ENCODE measurements at regions not wholly inside any gene's neighbourhood (a gene's known extent, or its start where the extent isn't known, plus 50 kb on each side); places are given as distances from the start of the nearest gene placed in this dataset.
A peak's percentile ranks its signal among the peaks of the same experiment; 100 is the strongest.
"Not testable (repeated sequence)": the region's sequence is repeated elsewhere in the genome, so short reads cannot be mapped to it uniquely, and the experiment has no call there.

DNA sequence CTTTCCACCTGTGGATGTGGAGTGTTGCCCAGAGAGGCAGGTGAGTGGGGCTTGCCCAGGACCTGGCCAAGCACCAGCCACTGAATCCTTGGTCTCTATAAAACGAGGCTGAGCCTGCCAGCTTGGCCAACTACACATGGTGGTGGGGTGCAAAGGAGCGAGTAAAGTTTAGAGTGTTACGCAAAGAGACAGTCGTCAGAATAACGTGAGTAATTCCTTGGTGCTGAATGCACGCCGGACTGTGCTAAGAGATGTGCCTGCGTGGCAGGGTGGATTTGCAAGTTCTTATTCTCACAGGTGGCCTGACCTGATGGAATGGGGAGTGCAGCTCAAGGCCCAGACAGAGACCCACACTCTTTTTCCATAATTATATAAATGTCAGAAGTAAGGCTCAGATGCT lies 88.6 kb upstream of the B3GAT1 start:
- no peak for DNase-seq (ENCODE audit: low spot score)

DNA sequence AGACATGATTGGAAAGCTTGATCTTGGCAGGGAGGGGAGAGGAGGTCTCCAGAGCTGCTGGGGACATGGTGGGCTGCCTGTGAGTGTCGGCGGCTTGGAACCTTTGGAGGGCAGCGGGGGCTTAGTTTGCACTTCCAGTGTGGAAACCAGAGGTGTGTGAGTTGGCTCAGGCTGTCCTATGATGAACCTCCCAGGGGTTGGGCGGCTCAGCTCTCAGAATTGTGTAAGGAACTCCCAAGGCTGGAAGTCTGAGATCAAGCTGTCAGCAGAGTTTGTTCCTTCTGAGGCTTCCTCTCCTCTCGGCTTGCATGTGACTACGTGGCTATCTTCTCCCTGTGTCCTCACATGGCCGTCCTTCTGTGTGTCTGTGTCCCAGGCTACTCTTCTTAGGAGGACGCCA lies 87.9 kb upstream of the B3GAT1 start:
- no peak for DNase-seq (ENCODE audit: low spot score)

DNA sequence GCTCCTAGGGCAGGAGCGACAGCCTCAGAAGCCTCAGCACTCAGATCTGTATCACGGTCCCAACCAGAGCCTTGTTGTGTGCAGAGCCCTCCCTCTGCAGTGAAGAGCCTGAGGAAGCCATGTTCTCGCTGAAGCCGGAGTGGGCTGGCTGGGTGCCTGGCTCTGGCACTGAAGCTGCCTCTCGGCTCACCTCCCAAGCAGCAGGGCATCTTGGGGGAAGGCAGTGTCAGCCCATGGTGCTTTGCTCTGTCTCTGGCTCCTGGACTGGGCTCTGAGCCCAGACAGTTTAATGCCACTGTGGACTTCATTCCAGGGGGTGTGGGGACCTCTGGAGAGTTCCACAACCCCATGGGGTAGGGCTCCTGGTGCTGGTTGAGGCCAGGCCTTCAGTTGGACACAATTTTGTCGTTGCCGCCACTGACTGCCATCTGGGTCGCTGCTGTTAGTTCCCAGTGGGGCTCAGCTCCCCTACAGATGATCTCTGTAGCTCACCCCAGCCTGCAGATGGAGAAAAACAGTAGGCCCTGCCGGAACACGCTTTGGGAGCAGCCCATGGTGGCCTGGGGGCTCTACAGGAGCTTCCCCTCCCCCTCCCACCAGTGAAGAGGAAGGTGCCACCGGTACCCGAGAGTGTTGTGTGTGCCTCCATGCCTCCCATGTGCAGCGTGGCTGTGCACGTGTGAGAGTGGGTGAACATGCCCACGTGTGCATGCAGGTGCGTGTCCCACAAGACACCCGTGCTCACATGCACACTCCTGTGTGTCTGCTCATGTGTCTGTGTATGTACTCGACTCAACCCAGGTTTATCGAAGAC lies 86.5 kb upstream of the B3GAT1 start:
- DNase-seq (ENCODE audit: low spot score) = peak; percentile 50

DNA sequence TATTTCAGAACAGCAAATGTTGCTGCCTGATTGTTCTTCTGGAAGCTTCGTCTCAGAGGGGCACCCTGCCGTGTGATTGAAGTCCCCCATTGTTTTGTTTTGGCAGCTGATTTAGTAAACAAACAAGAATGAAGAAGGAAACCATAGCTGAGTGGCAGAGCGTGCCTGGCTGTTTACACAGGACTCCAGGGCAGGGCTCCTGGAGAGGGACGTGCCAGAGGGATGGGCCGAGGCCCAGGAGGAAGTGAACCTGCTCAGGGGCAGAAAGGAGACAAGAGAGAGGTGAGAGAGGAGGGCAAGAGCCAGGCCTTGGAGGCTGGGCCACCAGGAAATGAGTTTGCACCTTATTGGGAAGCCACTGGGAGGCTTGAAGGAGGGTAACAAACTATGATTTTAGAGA lies 85.5 kb upstream of the B3GAT1 start:
- no peak for DNase-seq (ENCODE audit: low spot score)

- DNase-seq (ENCODE audit: low spot score) = not testable (repeated sequence)
Measured at GRCh38 chr11:134496058-134496457, 84.0 kb upstream of the B3GAT1 start.

- not testable (repeated sequence) for DNase-seq (ENCODE audit: low spot score)
Measured at GRCh38 chr11:134494395-134494794, 82.4 kb upstream of the B3GAT1 start.

GRCh38 chr11:134492411-134492810 lies 80.4 kb upstream of the B3GAT1 start:
- DNase-seq (ENCODE audit: low spot score) = not testable (repeated sequence)

DNA sequence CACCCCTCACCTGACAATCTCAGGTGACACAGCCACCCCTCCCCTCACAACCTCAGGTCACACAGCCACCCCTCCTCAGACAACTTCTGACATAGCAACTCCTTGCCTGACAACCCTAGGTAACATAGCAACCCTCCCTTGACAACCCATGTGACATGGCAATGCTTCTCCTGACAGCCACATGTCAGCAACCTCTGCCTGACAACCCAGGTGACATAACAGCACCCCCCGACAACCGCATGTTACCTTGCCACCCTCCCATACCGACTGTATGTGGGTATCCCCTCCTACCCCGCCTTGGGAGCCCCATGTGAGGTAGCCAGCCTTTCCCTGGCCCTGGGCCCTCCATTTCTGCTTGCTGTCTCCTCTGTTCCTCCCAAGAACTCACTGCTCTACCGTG lies 77.7 kb upstream of the B3GAT1 start:
- no peak for DNase-seq (ENCODE audit: low spot score)

- DNase-seq (ENCODE audit: low spot score) = no peak
Measured at GRCh38 chr11:134488913-134489312, 76.9 kb upstream of the B3GAT1 start.

DNA sequence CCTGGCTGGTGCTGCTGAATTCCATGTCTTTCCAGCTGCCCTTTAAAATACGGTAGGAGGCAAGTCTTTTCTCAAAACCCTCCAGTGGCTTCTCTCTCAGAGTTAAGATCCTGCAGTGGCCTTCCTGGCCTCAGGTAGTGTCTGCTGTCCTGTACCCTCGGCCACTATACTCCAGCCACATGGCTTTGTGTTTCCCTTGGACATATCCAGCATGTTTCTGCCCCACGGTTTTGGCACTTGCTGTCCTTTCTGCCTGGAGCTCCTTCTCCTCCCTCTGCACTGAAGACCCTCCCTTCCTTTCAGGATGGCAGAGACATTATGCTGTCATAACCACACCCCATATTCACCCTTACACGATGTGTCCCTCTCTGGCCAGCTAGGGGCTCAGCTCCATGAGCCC lies 76.5 kb upstream of the B3GAT1 start:
- DNase-seq (ENCODE audit: low spot score) = no peak

GRCh38 chr11:134487696-134488095 lies 75.7 kb upstream of the B3GAT1 start:
- no peak for DNase-seq (ENCODE audit: low spot score)

GRCh38 chr11:134486704-134487103 lies 74.7 kb upstream of the B3GAT1 start:
- DNase-seq (ENCODE audit: low spot score) = no peak

DNA sequence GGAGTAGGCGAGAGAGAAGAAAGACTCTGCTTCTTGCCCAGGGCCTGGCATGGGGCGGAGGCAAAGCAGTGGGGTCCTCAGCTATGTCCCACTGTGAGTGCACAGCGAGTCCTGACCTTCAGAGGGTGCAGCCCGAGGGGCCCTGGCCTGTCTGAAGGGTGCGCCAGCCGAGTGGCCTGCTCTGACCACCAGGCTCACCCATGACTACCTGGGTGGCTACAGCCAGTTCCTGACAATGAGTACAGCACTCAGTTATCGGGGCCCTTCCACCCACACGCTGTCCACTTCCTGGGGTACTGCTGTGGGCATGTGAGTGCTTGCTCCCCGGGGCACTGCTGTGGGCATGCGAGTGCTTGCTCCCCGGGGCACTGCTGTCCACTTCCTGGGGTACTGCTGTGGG lies 74.1 kb upstream of the B3GAT1 start:
- DNase-seq (ENCODE audit: low spot score) = no peak

- DNase-seq (ENCODE audit: low spot score) = no peak
Measured at GRCh38 chr11:134485316-134485715, 73.3 kb upstream of the B3GAT1 start.

- DNase-seq (ENCODE audit: low spot score) = peak; percentile 56
Measured at GRCh38 chr11:134483857-134484256, 71.8 kb upstream of the B3GAT1 start.

DNA sequence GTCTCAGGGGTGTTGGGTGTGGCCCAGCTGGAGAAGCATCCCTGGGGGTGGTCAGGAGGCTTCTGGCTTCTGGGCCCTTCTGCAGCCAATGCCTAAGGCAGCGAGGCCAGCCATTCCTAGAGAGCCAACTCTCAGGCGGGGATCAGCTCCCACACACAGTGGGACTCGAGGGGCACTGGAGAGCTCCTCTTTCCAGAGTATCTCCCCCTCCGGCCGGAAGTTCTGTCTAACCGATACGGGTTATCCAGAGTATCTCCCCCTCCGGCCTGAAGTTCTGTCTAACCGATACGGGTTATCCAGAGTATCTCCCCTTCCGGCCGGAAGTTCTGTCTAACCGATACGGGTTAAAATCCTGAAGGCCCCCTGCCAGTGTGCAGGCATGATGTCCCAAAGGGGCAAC lies 71.2 kb upstream of the B3GAT1 start:
- no peak for DNase-seq (ENCODE audit: low spot score)

DNA sequence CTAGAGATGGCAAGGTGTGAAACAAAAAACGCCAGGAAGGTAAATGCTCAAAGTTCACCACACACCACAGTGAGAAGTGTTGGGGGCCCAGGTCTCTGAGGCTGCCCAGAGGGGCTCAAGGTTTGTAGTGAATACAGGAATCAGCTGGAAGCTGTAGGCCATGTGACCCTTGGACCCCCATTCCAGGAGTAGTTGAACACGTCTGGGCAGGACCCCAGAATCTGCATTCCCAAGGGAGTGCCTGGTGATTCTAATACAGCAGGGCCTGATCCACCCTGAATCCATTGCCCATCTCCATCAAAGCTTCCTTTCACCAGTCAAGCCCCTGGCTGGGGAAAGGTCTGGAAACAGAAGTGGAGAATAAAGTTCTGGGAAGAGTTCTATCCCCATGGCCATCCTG lies 70.8 kb upstream of the B3GAT1 start:
- DNase-seq (ENCODE audit: low spot score) = no peak

DNA sequence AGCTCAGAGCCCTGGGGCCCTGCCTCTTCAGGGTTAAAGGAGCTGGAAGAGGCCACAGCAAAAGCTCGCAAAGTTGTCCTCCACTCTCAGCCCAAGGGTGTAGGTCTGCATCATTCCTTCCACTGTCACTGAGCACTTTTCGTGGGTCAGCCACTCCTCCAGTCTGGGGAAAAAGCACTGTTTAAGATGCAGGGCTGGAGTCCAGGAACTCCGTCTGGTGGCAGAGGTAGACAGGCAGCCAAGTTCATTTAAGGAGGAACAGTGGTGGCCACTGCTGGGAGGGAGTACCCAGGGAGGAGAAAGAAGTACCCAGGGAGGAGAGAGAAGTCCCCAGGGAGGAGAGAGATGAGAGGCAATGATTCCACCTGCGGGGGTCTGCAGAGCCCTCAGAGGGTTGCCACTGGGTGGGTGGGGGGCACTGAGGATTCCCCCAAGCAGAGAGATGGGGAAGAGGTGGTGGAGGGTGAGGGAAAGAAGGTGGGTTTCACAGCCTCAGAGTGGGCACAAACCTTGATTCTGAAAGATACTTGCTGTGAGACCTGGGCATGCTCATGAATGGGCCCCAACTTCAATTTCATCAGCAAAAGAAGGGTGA lies 70.0 kb upstream of the B3GAT1 start:
- no peak for DNase-seq (ENCODE audit: low spot score)

GRCh38 chr11:134481135-134481534 lies 69.1 kb upstream of the B3GAT1 start:
- no peak for DNase-seq (ENCODE audit: low spot score)

DNA sequence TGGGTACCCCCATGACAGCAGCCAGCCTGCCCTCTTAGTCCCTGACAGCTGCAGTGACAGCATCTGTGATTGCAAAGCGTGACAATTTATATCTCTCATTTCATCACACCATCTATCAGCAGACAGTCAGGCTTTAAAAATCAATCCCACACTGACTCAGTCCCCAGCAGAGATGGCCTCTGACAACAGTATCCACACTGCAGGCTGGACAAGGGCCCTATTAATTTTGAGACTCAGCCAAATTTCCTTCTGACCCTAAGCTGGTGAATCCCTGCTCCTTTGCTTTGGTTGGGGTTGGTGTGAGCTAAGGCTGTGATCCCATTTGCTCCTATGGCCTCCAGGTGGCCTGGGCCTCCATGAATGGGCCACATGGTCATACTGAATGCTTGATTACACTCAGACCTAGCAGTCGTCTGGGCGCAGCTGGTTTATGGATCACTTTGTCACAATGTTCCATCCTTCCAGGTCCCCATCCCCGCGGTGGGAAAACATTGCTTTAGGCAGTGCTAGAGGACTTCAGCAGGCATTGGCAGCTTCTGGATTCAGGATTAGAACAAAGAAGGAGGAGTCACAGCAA lies 68.2 kb upstream of the B3GAT1 start:
- no peak for DNase-seq (ENCODE audit: low spot score)

DNA sequence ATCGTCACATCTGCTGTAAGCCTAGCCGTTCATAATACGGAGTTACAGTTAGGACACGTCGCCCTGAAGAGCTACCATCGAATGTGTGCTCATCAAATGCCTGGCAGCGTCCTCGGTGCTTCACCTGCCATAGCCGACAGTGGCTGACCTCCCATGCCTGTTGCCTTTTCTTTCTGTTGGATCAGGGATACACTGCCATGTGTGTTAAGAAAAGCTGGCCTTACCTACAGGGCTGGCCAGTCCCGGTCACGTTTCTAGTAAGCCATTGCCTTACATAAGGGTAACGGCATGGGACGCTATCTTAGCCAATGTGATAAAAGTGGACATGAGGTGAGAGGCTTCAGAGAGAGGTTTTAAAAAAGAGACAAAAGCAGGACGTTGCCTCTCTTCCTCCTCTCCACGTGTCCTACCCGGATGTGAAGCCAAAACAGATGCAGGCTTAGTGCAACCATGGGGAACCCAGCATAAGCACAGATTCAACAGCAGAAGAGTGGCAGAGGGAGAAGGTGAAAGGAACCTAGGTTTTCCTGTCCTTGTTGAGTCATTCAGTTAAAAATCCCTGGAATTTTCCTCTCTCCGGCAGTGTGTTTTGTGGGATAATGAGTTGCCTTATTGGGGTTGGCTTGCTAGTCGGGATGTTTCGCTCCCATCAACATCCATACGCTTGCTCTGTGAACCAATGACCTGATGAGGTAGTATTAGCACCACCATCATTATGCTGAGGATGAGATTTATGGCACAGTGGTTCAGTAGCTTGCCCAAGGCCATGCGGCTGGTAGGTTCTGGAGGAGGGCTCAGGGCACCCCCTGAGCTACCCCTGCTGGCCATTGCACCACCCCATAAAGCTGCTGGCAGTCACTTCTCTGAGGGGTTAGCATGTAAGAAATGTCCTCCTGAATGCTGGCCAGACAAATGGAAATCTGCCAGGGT lies 67.4 kb upstream of the B3GAT1 start:
- DNase-seq (ENCODE audit: low spot score) = no peak

- no peak for DNase-seq (ENCODE audit: low spot score)
Measured at GRCh38 chr11:134478611-134479010, 66.6 kb upstream of the B3GAT1 start.

Measured in putamen (tissue), 1 donor.